Inflammatory macrophage treated with lipopolysaccharide for 1 hour (primary cell): ENCODE measurements at regions not wholly inside any gene's neighbourhood (a gene's known extent, or its start where the extent isn't known, plus 50 kb on each side); places are given as distances from the start of the nearest gene placed in this dataset.
"Not testable (repeated sequence)": the region's sequence is repeated elsewhere in the genome, so short reads cannot be mapped to it uniquely, and the experiment has no call there.

ENCODE experiments used
- DNase-seq, 2 donors: peaks; one replicate each; pipeline ENCODE4 v3.0.0-alpha.2; 2020 to 2022

GRCh38 chr10:37067576-37067975, 57.8 kb upstream of the ANKRD30A start:
- DNase-seq = no peak

DNA sequence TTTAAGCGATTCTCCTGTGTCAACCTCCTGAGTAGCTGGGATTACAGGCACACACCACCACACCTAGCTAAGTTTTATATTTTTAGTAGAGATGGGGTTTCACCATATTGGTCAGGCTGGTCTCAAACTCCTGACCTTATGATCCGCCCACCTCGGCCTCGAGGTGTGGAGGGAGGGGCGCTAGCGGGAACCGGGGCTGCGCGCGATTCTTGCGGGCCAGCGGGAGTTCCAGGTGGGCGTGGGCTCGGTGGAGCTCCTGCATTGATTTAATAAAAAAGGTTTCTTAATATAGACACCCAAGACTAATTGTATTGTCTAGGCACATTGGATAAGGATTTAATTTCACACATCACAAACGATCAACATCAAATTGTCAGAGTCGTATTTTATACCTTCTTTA, 63.1 kb upstream of the ANKRD30A start:
- not testable (repeated sequence) for DNase-seq

- DNase-seq = no peak
Observed at GRCh38 chr10:37057261-37057660, 68.1 kb upstream of the ANKRD30A start.

- no peak for DNase-seq
Observed at GRCh38 chr10:37053476-37053875, 71.9 kb upstream of the ANKRD30A start.

DNA sequence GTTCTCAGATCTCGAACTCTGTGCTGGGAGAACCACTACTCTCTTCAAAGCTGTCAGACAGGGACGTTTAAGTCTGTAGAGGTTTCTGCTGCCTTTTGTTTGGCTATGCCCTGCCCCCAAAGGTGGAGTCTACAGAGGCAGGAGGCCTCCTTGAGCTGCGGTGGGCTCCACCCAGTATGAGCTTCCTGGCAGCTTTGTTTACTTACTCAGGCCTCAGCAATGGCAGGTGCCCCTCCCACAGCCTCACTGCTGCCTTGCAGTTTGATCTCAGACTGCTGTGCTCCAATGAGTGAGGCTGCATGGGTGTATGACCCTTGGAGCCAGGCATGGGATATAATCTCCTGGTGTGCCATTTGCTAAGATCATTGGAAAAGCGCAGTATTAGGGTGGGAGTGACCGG, 75.4 kb upstream of the ANKRD30A start:
- not testable (repeated sequence) for DNase-seq

DNA sequence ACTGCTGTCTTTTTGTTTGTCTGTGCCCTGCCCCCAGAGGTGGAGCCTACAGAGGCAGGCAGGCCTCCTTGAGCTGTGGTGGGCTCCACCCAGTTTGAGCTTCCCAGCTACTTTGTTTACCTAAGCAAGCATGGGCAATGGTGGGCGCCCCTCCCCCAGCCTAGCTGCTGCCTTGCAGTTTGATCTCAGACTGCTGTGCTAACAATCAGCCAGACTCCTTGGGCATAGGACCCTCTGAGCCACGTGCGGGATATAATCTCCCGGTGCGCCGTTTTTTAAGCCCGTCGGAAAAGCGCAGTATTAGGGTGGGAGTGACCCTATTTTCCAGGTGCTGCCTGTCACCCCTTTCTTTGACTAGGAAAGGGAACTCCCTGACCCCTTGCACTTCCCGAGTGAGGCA, 81.1 kb upstream of the ANKRD30A start:
- not testable (repeated sequence) for DNase-seq

DNA sequence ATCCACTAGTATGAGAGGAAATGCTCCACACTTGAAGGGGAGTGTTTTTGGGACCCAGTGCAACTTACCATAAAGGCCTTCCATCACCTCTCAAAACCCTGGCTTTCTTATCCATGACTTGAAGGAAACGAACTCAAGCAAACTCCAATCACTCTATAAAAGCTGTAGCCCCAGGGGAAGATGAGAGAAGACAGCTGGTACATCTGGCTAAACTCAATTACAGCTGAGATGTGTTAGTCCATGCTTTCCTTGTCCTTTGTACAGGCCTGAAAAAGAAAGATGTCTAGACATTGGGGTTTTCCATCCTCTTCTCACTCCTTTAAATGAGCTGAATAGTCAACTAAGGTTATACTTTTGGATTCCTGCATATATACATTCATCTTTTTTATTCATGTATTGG, 89.5 kb upstream of the ANKRD30A start:
- DNase-seq = no peak

GRCh38 chr10:37015498-37015897, 109.9 kb upstream of the ANKRD30A start:
- DNase-seq = no peak

DNA sequence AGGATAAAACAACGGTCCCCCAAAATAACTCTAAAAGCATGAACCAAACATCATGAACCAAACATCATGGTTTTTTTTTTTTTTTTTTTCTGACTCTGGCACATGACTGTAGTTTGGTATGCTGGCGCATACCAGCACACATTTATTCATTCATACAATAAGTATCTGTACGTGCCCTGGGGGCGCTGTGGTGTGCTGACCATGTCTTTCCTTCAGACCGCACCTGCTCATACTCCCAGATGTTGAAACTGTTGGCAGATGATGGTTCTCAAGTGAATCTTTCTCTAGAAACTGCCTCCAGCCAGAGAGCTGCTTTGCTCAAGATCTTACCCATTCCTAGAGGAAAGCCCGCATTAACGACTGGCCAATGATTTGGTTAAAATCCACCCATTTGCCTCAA, 114.7 kb upstream of the ANKRD30A start:
- DNase-seq = no peak

DNA sequence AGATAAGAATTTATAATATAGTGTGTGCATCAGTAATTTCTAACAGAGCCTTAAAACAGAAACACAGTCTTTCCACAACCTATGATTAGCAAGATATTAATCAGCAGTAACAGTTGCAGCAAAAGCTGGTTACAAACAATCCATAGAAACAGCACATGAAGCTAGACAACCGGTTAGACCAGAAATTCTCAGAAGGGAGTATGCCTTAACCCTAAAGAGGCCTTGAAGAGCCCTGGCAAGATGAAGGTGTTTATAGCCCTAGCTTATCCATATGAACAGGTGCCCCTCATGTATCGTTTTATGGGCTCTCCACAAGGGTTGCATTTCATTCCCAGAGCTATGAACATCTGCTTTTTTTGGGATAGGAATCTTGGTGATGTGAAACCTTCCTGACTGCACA, 117.1 kb upstream of the ANKRD30A start:
- not testable (repeated sequence) for DNase-seq

DNA sequence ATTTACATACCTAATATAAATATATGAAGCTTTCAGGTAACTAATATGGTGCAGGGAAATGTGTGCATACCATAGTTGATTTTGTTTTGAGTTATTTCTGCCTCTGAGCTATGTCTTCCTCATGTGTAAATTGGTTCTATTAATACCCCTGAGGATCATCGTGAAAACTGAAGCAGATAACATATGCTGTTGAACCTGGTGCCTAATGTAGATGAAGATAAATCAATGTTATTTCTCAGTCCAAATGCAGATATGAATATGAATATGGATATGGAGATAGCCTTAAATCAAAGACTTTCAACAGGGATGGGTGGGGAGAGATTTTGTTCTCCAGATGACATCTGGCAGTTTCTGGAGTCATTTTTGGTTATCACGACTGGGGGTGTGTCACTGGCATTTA, 122.3 kb upstream of the ANKRD30A start:
- DNase-seq = no peak

DNA sequence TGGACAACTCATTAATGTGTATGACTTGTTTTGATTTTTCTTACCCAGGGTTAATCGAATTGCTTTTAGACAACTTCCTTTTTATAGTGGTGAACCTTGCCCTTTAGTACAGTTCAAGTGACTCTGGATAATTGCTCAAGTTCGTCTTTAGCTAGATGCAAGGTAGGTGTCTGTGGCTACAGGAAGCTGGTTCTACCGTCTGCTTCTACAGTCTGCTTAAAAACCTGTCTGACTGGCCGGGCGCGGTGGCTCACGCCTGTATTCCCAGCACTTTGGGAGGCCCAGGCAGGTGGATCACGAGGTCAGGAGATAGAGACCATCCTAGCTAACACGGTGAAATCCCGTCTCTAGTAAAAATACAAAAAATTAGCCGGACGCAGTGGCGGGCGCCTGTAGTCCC, 129.6 kb upstream of the ANKRD30A start:
- DNase-seq = not testable (repeated sequence)

GRCh38 chr10:36994886-36995285, 130.5 kb upstream of the ANKRD30A start:
- no peak for DNase-seq

- no peak for DNase-seq
Observed at GRCh38 chr10:36989233-36989632, 136.2 kb upstream of the ANKRD30A start.

DNA sequence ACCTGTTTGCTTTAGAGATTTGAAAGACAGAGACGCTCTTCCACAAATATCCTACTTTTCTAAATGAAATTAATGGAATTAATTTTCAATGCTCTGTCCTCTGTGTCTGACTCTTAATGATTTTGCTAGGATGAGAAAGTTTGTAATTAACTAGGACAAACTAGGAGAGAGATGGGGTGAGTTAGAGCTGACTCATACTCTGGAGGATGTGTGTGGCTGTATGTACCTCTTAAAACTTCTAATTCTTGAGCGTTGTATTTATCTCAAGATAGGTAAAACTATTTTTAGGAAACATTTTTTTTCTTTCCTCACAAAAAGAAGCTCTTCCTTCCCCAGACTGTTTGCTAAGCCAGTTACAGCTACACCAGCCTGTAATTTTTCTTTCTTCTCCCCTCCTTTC, 178.8 kb upstream of the ANKRD30A start:
- no peak for DNase-seq

GRCh38 chr10:36943544-36943943, 181.9 kb upstream of the ANKRD30A start:
- DNase-seq = no peak

GRCh38 chr10:36942616-36943015, 182.8 kb upstream of the ANKRD30A start:
- DNase-seq = no peak

- DNase-seq = no peak
Observed at GRCh38 chr10:36903040-36903439, 222.4 kb upstream of the ANKRD30A start.

DNA sequence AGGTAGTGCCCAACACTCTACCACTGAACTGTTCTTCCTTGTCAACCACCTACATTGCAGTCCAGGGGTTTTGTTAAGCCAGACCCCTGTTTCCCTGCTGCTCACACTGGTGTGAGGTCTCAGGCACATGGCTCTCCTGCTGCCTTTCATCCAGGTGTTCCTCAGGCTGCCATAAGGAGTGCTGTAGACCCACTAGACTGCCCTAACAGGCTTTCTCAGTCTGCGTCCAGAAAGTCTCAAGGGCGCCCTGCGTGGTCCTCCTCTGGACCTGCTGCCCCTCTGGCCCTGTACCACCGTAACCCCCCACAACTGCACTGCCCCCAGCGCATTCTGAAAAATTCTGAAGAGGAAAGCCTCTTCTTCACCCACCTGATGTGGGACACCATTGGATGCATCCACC, 225.7 kb upstream of the ANKRD30A start:
- no peak for DNase-seq

- peak in 1 of 2 donors; percentile 26 for DNase-seq
Observed at GRCh38 chr10:36888925-36889573, 236.3 kb upstream of the ANKRD30A start.

DNA sequence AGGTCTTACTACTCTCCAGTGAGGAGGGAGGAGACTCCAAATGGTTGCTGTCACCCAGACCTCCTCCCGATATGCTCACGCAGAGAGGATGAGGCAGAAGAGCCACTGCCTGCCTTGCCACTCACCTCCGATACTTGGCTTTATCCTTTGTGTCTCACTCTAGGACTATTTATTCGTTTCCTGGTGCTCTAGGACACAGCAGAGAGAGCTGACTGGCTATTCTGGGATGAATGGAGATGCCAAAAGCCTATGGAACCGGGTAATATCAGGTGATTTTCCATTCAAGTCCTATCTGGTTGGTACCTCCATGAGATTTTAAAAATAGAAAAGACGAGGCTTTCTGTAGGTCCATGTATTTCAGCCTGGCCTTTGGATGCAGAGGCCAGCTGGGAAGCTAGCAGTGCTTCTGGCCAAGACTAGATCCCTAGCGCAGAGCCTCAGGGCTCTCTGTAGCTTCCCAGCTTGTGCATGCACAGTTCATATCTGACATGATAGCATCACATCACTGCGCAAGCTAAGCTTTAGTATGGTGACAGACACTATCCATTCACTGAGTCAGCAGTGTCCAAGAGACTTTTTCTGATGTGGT, 239.0 kb upstream of the ANKRD30A start:
- DNase-seq = no peak

DNA sequence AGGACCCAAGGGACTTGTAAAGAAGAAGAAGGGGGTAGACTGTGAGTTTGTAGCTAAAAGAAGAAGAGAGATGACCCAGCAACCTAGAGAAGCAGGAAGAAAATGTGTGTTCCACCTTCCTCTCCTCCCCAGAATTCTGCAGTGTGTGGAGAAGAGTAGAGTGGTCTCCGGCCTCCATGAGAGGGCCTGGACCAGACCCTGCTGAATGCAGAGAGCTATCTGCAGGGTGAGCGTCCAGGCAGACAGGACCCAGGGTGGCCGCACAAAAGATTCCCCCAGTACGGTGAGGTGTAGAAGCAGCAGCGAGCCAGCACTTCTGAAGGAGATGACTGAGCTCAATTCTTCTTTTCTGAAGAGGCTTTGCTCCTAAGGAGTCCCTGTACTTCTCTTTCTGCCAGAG, 239.7 kb upstream of the ANKRD30A start:
- DNase-seq = no peak

- DNase-seq = no peak
Observed at GRCh38 chr10:36882781-36883180, 242.6 kb upstream of the ANKRD30A start.

DNA sequence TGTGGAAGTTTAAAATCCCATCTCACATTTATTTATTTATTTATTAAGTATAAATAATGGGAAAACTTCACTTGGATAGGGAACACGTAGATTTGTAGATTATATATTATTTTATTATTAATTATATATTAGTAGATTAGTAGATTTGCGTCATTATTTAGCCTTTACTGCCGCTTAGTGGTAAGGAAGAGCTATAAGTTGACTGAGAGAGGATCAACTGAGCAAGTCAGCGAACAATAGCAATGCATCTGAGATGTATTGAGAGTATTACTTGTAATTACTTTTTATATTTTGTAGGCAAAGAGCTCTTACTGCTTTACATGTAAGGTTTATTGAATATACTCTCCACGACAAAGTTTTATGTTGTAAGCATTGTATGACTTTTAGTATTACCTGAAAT, 244.5 kb upstream of the ANKRD30A start:
- peak in 1 of 2 donors; percentile 15 for DNase-seq
